Neural cell (in vitro differentiated cells): ENCODE measurements at regions not wholly inside any gene's neighbourhood (a gene's known extent, or its start where the extent isn't known, plus 50 kb on each side); places are given as distances from the start of the nearest gene placed in this dataset.

Experiments
- H2AFZ ChIP-seq: fragments of 200-600, 300-800 bp; sonication (generic), shearing (Covaris generic); 2 replicates; pipeline ENCODE4 v1.6.0; 2014; ENCODE audit warnings: low read depth, mild to moderate bottlenecking, antibody characterized with exemption, low read length, moderate library complexity
- H3F3A ChIP-seq: fragments of 200-600 bp; shearing (Covaris generic); 2 replicates; pipeline ENCODE4 v1.6.1; 2016; ENCODE audit warnings: mild to moderate bottlenecking, moderate library complexity, mixed read lengths, antibody characterized with exemption, low read length; ENCODE audit not compliant: insufficient read depth, poor library complexity, severe bottlenecking
- H3K27ac ChIP-seq: fragments of 200-600, 300-800 bp; sonication (generic), shearing (Covaris generic); 2 replicates; pipeline ENCODE4 v1.5.1; 2014; ENCODE audit warnings: mild to moderate bottlenecking, low read length, moderate library complexity
- H3K27me3 ChIP-seq: fragments of 300-800, 200-600 bp; sonication (generic), shearing (Covaris generic); 2 replicates; pipeline ENCODE4 v1.6.0; 2014; ENCODE audit warnings: mild to moderate bottlenecking, low read depth, low read length, moderate library complexity; ENCODE audit not compliant: insufficient read depth
- H3K36me3 ChIP-seq: fragments of 300-800, 200-600 bp; sonication (generic), shearing (Covaris generic); 2 replicates; pipeline ENCODE4 v1.5.1; 2014; ENCODE audit warnings: mild to moderate bottlenecking, antibody characterized with exemption, low read length, moderate library complexity; ENCODE audit not compliant: insufficient read depth
- H3K4me2 ChIP-seq: fragments of 300-800, 200-600 bp; sonication (generic), shearing (Covaris generic); 2 replicates; pipeline ENCODE4 v1.6.0; 2014; ENCODE audit warnings: mild to moderate bottlenecking, low read length
- H3K4me3 ChIP-seq: fragments of 300-800, 200-600 bp; sonication (generic), shearing (Covaris generic); 2 replicates; pipeline ENCODE4 v1.5.1; 2014; ENCODE audit warnings: mild to moderate bottlenecking, low read length, moderate library complexity
- H3K79me2 ChIP-seq: fragments of 200-600 bp; shearing (Covaris generic); replicated peaks from 2 replicates; pipeline ENCODE4 v1.6.0; 2014; ENCODE audit warnings: mild to moderate bottlenecking, low read length, moderate library complexity; ENCODE audit not compliant: insufficient read depth
- H3K9ac ChIP-seq: fragments of 300-800, 200-600 bp; sonication (generic), shearing (Covaris generic); 2 replicates; pipeline ENCODE4 v1.6.1; 2016; ENCODE audit warnings: mild to moderate bottlenecking, low read length, mixed read lengths
- H3K9me2 ChIP-seq: fragments of 200-600 bp; shearing (Covaris generic); 2 replicates; pipeline ENCODE4 v1.6.1; 2016; ENCODE audit warnings: mild to moderate bottlenecking, low read length, mixed read lengths; ENCODE audit not compliant: insufficient read depth
- H3K9me3 ChIP-seq: fragments of 200-600, 300-800 bp; sonication (generic), shearing (Covaris generic); 2 replicates; pipeline ENCODE4 v1.6.1; 2016; ENCODE audit warnings: mild to moderate bottlenecking, mixed run types, low read length, moderate library complexity, mixed read lengths
- H4K20me1 ChIP-seq: fragments of 200-600 bp; shearing (Covaris generic); 2 replicates; pipeline ENCODE4 v1.6.1; 2016; ENCODE audit warnings: mild to moderate bottlenecking, mixed run types; ENCODE audit not compliant: insufficient read depth
- CTCF ChIP-seq: fragments of 450-650 bp; IDR thresholded peaks from 2 replicates; pipeline ENCODE4 v1.5.1; 2014; ENCODE audit warnings: antibody characterized with exemption, mild to moderate bottlenecking, moderate library complexity; ENCODE audit not compliant: poor library complexity, severe bottlenecking
- EP300 ChIP-seq: fragments of 450-650 bp; conservative IDR thresholded peaks from 2 replicates; pipeline ENCODE4 v1.6.1; 2014; ENCODE audit warnings: antibody characterized with exemption, mild to moderate bottlenecking, moderate library complexity; ENCODE audit not compliant: poor library complexity, severe bottlenecking
- EZH2 ChIP-seq: fragments of 200-600, 300-800 bp; shearing (Covaris generic), sonication (generic); IDR thresholded peaks from 2 replicates; pipeline ENCODE4 v1.6.1; 2014; ENCODE audit warnings: antibody characterized with exemption, low read length, borderline replicate concordance, mild to moderate bottlenecking; ENCODE audit not compliant: insufficient read depth, poor library complexity, severe bottlenecking
- MXI1 ChIP-seq: fragments of 450-650 bp; conservative IDR thresholded peaks from 2 replicates; pipeline ENCODE4 v1.6.1; 2014; ENCODE audit warnings: antibody characterized with exemption, mild to moderate bottlenecking; ENCODE audit not compliant: poor library complexity, severe bottlenecking
- POLR2AphosphoS5 ChIP-seq: IDR thresholded peaks from 2 replicates; pipeline ENCODE4 v1.6.1; 2012
- RAD21 ChIP-seq: fragments of 450-650 bp; conservative IDR thresholded peaks from 2 replicates; pipeline ENCODE4 v1.6.1; 2014; ENCODE audit warnings: antibody characterized with exemption, mild to moderate bottlenecking, moderate library complexity
- REST ChIP-seq: IDR thresholded peaks from 2 replicates; pipeline ENCODE4 v1.6.1; 2012; ENCODE audit warnings: borderline replicate concordance
- SMC3 ChIP-seq: fragments of 450-650 bp; conservative IDR thresholded peaks from 2 replicates; pipeline ENCODE4 v1.6.1; 2014; ENCODE audit warnings: antibody characterized with exemption, mild to moderate bottlenecking, moderate library complexity; ENCODE audit not compliant: poor library complexity
- TAF1 ChIP-seq: IDR thresholded peaks from 2 replicates; pipeline ENCODE4 v1.6.1; 2012; ENCODE audit warnings: low read depth

- Histone ChIP-seq H3K9me3 (no peaks in the 10 kb centered on the region), H3K27ac (no peak overlapping the region), H4K20me1 (no peaks in the 10 kb centered on the region), H3K9me2 (no peaks in the 10 kb centered on the region), H3K36me3 (no peaks in the 10 kb centered on the region), H3K79me2 (no peaks in the 10 kb centered on the region), H2AFZ (no peak overlapping the region), H3K4me3 (no peak overlapping the region), H3K9ac (no peak overlapping the region), H3F3A (no peaks in the 10 kb centered on the region), H3K27me3 (no peaks in the 10 kb centered on the region), H3K4me2 (no peak overlapping the region)
- no peak for TF ChIP-seq EZH2
- no peak for TF ChIP-seq REST
- no peak for TF ChIP-seq SMC3
- no peak for TF ChIP-seq RAD21
- TF ChIP-seq TAF1: no peak
- TF ChIP-seq CTCF: no peak
- TF ChIP-seq POLR2AphosphoS5: no peak
- TF ChIP-seq MXI1: no peak
- no peak for TF ChIP-seq EP300
Measured at GRCh38 chr13:42667638-42668037, 93.7 kb downstream of the TNFSF11 start.

GRCh38 chr13:42671502-42671901 is 97.5 kb downstream of the TNFSF11 start:
- Histone ChIP-seq H3K36me3 (no peaks in the 10 kb centered on the region), H3K27me3 (no peaks in the 10 kb centered on the region), H3K9ac (no peak overlapping the region), H2AFZ (no peak overlapping the region), H3K9me2 (no peaks in the 10 kb centered on the region), H3K27ac (no peak overlapping the region), H3K4me3 (no peak overlapping the region), H3F3A (no peaks in the 10 kb centered on the region), H3K79me2 (no peaks in the 10 kb centered on the region), H4K20me1 (no peaks in the 10 kb centered on the region), H3K9me3 (no peaks in the 10 kb centered on the region), H3K4me2 (no peak overlapping the region)
- TF ChIP-seq EZH2 (no peak), EP300 (no peak), TAF1 (no peak), REST (no peak), CTCF (no peak), MXI1 (no peak), POLR2AphosphoS5 (no peak), RAD21 (no peak), SMC3 (no peak)
